ENCODE measurements at regions not wholly inside any gene's neighbourhood (a gene's known extent, or its start where the extent isn't known, plus 50 kb on each side); places are given as distances from the start of the nearest gene placed in this dataset.

GRCh38 chr1:10903421-10903820 lies 107.0 kb upstream of the CASZ1 start:
- H3K4me3 ChIP-seq (ENCODE audit: low read depth, low read length): no peak overlapping the region
- TF ChIP-seq POLR2A (IDR thresholded peaks at IDR 0.05; ENCODE audit: extremely low read depth, insufficient read length): no peak
- no peak for TF ChIP-seq CTCF (IDR thresholded peaks at IDR 0.05; ENCODE audit: low read depth, low read length)
- TF ChIP-seq, protein P1, sequence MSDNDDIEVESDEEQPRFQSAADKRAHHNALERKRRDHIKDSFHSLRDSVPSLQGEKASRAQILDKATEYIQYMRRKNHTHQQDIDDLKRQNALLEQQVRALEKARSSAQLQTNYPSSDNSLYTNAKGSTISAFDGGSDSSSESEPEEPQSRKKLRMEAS (IDR thresholded peaks at IDR 0.05; ENCODE audit: low read depth, low read length): no peak
- TF ChIP-seq MYC (IDR thresholded peaks at IDR 0.05; ENCODE audit: low read depth, low read length): no peak
- DNase-seq (ENCODE audit: low read depth): no peak

DNA sequence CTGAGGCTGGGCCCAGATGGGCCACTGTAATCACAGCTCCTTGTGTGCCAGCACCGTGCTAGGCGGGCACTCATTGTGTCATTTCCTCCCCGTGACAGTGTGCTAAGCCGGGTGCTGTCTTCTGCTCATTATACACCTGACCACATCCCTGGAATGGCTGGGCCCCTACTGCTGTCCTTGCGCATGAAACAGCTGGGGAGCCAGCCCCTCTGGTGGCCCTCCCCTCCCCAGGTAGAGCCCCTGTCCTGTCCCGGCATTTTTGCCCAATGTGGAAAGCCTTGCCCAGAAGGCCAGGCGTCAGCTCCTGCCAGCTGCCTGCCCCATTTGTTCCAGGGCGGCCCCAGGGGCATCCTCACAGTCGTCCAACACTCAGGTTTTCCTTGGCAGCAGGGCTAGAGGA lies 107.4 kb upstream of the CASZ1 start:
- TF ChIP-seq POLR2A (IDR thresholded peaks at IDR 0.05; ENCODE audit: extremely low read depth, insufficient read length) (no peak), MYC (IDR thresholded peaks at IDR 0.05; ENCODE audit: low read depth, low read length) (no peak), CTCF (IDR thresholded peaks at IDR 0.05; ENCODE audit: low read depth, low read length) (no peak)
- TF ChIP-seq, protein P1 (IDR thresholded peaks at IDR 0.05; ENCODE audit: low read depth, low read length): 0 out of 2 replicates have a peak, but pooled peaks have one; percentile 18
- DNase-seq (ENCODE audit: low read depth): peak; percentile 60
- no peak overlapping the region for H3K4me3 ChIP-seq (ENCODE audit: low read depth, low read length)

DNA sequence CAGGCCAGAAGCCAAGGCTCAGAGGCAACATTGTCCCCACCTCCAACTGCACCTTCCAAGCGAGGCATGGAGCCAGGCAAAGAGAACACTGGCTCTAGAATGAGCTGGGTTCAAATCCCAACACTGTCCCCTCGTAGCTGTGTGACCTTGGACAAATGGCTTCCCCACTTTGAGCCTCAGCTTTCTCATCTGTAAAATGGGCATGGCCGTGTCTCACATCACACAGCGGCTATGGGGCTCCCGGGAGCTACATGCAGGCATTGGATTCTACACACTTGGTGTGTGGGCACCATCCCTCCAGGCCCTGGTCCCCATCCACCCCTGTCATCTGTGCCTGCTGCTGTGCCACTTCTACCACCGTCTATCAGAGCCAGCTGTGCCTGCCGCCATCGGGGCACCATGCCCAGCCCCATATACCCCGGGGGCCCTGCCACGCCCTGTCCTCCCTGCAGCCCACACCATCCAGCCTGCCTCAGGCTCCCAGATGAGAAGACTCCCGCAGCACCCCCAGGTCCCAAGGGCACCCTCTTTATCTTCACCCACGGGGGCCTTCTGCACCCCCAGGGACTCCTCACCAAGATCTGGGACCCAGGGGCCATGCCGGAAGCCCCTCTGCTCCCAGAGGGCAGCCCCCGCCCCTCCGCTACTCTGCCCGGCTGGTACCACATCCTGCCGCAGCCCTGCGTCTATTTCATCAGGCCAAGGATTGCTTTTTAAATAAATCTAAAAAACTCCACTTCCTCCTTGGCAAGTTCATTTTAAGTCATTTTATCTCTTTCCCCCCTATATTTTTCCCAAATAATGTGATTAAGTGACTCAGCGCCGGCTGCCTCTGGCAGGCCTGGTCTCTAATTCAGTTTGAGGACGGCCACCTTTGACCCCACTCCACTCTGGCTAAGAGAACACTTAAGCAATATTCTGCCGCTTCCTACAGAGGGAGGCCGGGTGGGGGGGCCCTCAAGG lies 107.8 kb upstream of the TARDBP start:
- TF ChIP-seq MYC (IDR thresholded peaks at IDR 0.05; ENCODE audit: low read depth, low read length) (no peak; the same call in 1 of the 2 replicates), CTCF (IDR thresholded peaks at IDR 0.05; ENCODE audit: low read depth, low read length) (no peak), POLR2A (IDR thresholded peaks at IDR 0.05; ENCODE audit: extremely low read depth, insufficient read length) (no peak)
- TF ChIP-seq, protein P1 (IDR thresholded peaks at IDR 0.05; ENCODE audit: low read depth, low read length): no peak
- peak; percentile 94 for DNase-seq (ENCODE audit: low read depth)
- H3K4me3 ChIP-seq (ENCODE audit: low read depth, low read length): no peak overlapping the region

GRCh38 chr1:10905841-10906655 lies 106.4 kb upstream of the TARDBP start:
- DNase-seq (ENCODE audit: low read depth): peak; percentile 64
- TF ChIP-seq, protein P1 (IDR thresholded peaks at IDR 0.05; ENCODE audit: low read depth, low read length): no peak
- TF ChIP-seq CTCF (IDR thresholded peaks at IDR 0.05; ENCODE audit: low read depth, low read length) (no peak), POLR2A (IDR thresholded peaks at IDR 0.05; ENCODE audit: extremely low read depth, insufficient read length) (no peak), MYC (IDR thresholded peaks at IDR 0.05; ENCODE audit: low read depth, low read length) (no peak)
- no peak overlapping the region for H3K4me3 ChIP-seq (ENCODE audit: low read depth, low read length)

DNA sequence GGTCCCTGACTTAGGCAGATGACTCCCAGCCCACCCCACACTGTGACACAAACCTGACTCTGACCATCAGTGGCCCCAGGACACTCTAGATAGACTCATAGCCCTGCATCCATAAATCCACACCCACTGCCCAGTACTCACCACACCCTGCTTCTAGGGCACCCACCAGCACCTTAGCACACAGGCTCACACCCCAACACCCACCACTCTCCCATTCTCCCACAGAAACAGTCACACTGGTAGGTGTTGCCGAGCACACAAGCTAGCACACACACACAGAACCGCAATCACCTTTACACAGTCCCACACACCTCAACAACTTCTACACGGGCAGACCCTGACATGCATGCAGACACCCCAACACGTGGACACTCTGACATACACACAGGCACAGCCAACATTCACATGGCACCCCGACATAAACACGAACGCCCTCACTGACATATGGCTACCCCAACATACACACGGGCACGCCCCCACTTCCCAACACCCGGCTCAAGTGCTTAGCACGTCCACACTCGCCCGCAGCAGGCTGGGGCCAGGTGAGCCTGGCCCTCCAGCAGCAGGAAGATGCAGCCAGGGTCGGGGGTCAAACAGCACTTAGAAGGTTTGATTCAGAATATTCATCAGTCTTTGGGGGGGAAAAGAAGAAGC lies 105.5 kb upstream of the TARDBP start:
- no peak for DNase-seq (ENCODE audit: low read depth)
- no peak overlapping the region for H3K4me3 ChIP-seq (ENCODE audit: low read depth, low read length)
- TF ChIP-seq, protein P1 (IDR thresholded peaks at IDR 0.05; ENCODE audit: low read depth, low read length): no peak
- TF ChIP-seq MYC (IDR thresholded peaks at IDR 0.05; ENCODE audit: low read depth, low read length): no peak

Data from NB4 (cell line).